ENCODE measurements at regions not wholly inside any gene's neighbourhood (a gene's known extent, or its start where the extent isn't known, plus 50 kb on each side); places are given as distances from the start of the nearest gene placed in this dataset.
"Not testable (repeated sequence)": the region's sequence is repeated elsewhere in the genome, so short reads cannot be mapped to it uniquely, and the experiment has no call there.

GRCh38 chr3:106998841-106999682, 378.2 kb upstream of the CCDC54 start:
- DNase-seq (ENCODE audit: low spot score): not testable (repeated sequence)

GRCh38 chr3:107001635-107002034, 375.6 kb upstream of the CCDC54 start:
- DNase-seq (ENCODE audit: low spot score): no peak

- DNase-seq (ENCODE audit: low spot score): not testable (repeated sequence)
These were observed 371.9 kb upstream of the CCDC54 start for GRCh38 chr3:107005352-107005751.

- DNase-seq (ENCODE audit: low spot score): no peak
These were observed 369.0 kb upstream of the CCDC54 start for GRCh38 chr3:107008213-107008612.

- no peak for DNase-seq (ENCODE audit: low spot score)
These were observed 363.6 kb upstream of the CCDC54 start for GRCh38 chr3:107013641-107014040.

- no peak for DNase-seq (ENCODE audit: low spot score)
These were observed 352.6 kb upstream of the CCDC54 start for GRCh38 chr3:107024551-107025026.

GRCh38 chr3:107025961-107026360, 351.3 kb upstream of the CCDC54 start:
- DNase-seq (ENCODE audit: low spot score): no peak

GRCh38 chr3:107028086-107028485, 349.2 kb upstream of the CCDC54 start:
- DNase-seq (ENCODE audit: low spot score): no peak

GRCh38 chr3:107028626-107029025, 348.6 kb upstream of the CCDC54 start:
- DNase-seq (ENCODE audit: low spot score): no peak

- no peak for DNase-seq (ENCODE audit: low spot score)
These were observed 345.1 kb upstream of the CCDC54 start for GRCh38 chr3:107032111-107032510.

GRCh38 chr3:107034142-107034541, 343.1 kb upstream of the CCDC54 start:
- no peak for DNase-seq (ENCODE audit: low spot score)

- no peak for DNase-seq (ENCODE audit: low spot score)
These were observed 342.1 kb upstream of the CCDC54 start for GRCh38 chr3:107035176-107035575.

- no peak for DNase-seq (ENCODE audit: low spot score)
These were observed 332.6 kb upstream of the CCDC54 start for GRCh38 chr3:107044677-107045076.

GRCh38 chr3:107045791-107046190, 331.4 kb upstream of the CCDC54 start:
- no peak for DNase-seq (ENCODE audit: low spot score)

GRCh38 chr3:107055181-107055942, 321.9 kb upstream of the CCDC54 start:
- no peak for DNase-seq (ENCODE audit: low spot score)

GRCh38 chr3:107061466-107061865, 315.8 kb upstream of the CCDC54 start:
- DNase-seq (ENCODE audit: low spot score): no peak

- no peak for DNase-seq (ENCODE audit: low spot score)
These were observed 314.9 kb upstream of the CCDC54 start for GRCh38 chr3:107062310-107062709.

GRCh38 chr3:107062787-107063186, 314.5 kb upstream of the CCDC54 start:
- DNase-seq (ENCODE audit: low spot score): no peak

- DNase-seq (ENCODE audit: low spot score): no peak
These were observed 313.9 kb upstream of the CCDC54 start for GRCh38 chr3:107063351-107063750.

- DNase-seq (ENCODE audit: low spot score): peak; percentile 66
These were observed 312.7 kb upstream of the CCDC54 start for GRCh38 chr3:107064405-107065060.

- DNase-seq (ENCODE audit: low spot score): no peak
These were observed 312.0 kb upstream of the CCDC54 start for GRCh38 chr3:107065094-107065861.

GRCh38 chr3:107067421-107067820, 309.8 kb upstream of the CCDC54 start:
- no peak for DNase-seq (ENCODE audit: low spot score)
